Epithelial cell of proximal tubule (primary cell): ENCODE measurements at regions not wholly inside any gene's neighbourhood (a gene's known extent, or its start where the extent isn't known, plus 50 kb on each side); places are given as distances from the start of the nearest gene placed in this dataset.

ENCODE experiments used
- DNase-seq: peaks from one replicate; pipeline ENCODE4 v3.0.0-alpha.2; 2011; ENCODE audit warnings: low read depth
- H3K4me3 ChIP-seq: 2 replicates; pipeline ENCODE4 v1.5.1; 2011; ENCODE audit warnings: low read depth, mild to moderate bottlenecking, low read length
- TF ChIP-seq, protein P1 (sequence below): conservative IDR thresholded peaks from 2 replicates; pipeline ENCODE4 v1.5.1; 2012; ENCODE audit warnings: low read depth, mild to moderate bottlenecking, low read length

DNA sequence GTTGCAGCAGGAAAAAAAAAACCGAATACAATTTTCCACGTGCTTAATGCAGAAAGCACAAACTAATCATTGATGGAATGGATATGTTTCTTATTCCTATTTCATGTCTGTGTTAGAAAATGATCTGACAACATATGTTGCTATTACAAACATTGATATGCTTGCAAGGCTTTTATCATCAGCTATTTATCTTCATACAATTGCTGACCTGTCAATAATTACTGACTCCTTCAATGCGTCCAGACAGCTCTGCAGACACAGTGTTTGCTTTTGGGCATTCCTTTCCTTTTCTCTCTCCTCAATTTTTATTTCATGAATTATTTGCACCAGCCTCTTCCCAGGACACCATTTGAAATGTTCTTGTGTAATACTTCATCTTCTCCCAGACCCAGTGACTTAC lies 246.2 kb downstream of the SEC23IP start:
- no peak overlapping the region for H3K4me3 ChIP-seq
- no peak for DNase-seq

DNA sequence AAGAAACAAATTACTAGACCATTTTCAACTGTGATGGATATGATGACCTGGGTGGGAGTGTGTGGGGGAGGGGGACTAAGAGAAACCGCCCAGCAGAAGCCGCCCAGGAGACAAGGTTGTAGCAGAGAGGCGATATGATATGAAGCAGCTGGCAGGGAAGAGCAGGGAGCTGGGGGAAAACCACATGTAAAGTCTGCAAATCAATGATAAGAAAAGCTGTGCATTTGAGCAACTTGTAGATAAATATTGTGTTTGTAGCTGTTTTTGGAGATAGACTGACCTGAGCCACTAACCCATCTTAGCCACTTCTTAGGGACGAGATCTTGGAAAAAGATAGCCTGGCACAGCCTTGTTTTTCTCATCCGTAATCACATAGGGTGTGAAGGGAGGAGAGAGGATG lies 252.6 kb downstream of the SEC23IP start:
- no peak for DNase-seq
- TF ChIP-seq, protein P1, sequence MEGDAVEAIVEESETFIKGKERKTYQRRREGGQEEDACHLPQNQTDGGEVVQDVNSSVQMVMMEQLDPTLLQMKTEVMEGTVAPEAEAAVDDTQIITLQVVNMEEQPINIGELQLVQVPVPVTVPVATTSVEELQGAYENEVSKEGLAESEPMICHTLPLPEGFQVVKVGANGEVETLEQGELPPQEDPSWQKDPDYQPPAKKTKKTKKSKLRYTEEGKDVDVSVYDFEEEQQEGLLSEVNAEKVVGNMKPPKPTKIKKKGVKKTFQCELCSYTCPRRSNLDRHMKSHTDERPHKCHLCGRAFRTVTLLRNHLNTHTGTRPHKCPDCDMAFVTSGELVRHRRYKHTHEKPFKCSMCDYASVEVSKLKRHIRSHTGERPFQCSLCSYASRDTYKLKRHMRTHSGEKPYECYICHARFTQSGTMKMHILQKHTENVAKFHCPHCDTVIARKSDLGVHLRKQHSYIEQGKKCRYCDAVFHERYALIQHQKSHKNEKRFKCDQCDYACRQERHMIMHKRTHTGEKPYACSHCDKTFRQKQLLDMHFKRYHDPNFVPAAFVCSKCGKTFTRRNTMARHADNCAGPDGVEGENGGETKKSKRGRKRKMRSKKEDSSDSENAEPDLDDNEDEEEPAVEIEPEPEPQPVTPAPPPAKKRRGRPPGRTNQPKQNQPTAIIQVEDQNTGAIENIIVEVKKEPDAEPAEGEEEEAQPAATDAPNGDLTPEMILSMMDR, result no peak
- H3K4me3 ChIP-seq, result no peak overlapping the region

More for the DNA sequence above, 246.2 kb downstream of the SEC23IP start:
- TF ChIP-seq, protein P1, result no peak

DNA sequence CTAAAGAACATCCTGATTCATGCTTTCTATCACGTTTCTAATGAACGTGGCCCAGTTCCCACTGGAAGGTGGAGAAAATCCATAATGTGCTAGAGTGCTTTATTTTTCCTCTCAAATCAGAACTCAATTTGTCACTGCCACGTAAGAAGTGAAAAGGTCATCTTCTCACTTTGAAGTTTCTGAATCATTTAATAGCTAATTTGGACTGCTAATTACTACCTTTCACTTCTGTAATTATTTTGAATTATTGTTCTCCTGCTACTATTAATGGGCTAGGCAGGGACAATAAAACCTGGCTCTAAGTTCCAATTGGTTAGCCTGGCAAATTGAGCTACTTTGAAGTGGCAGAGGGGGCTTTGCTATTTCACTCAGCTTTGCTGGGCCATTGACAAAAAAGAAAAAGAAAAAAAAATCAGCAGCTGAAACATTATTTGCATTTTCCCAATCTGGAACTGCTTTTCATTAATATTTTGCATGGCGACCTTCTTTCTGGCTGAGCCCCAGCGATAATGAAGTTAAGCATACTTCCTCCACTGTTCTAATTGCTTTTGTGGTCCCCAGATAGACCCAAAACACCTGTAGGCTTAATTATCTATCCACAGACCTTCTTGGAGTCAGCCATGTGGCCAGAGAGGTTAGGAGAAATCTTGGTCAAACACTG lies 264.2 kb downstream of the SEC23IP start:
- no peak for DNase-seq
- TF ChIP-seq, protein P1, result no peak
- H3K4me3 ChIP-seq, result no peak overlapping the region

DNA sequence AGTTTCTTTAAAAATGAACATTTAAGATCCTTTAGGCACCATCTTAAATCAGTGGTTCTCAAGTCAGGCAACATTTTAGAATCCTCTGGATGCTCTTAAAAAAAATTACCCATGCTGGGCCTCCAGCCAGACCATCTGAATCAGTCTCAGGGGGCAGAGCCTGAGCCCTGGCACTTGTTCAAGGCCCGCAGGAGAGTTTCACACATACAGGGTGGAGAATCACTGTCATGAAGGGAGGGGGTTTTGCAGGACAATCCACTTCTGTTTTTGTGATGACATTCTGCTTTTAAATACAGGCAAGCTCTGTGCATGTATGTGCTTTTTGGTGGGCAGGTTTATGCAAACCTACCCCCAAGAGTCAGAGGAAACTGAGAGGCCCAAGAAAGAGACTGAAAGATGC lies 268.6 kb downstream of the SEC23IP start:
- no peak overlapping the region for H3K4me3 ChIP-seq
- no peak for DNase-seq
- TF ChIP-seq, protein P1, result no peak

DNA sequence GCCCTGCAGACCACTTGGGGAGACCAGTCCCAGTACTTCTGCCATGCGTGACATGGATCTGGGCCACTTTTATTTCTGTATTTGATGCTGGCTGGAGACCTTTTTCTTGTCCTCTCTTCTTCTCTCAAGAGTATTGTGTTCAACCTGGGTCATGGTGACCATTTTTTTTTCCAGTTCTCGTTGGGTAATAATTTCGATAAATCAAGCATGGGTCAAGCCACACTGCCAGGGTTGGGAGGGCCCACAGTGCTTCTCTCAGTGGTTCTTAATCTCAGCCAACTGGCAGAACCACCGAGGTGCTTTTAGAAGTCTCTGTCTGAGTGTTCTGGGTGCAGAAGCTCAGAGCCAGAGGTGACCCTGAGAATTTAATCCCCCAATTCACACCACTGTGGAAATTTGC lies 269.9 kb downstream of the SEC23IP start:
- no peak for DNase-seq
- TF ChIP-seq, protein P1, result no peak
- H3K4me3 ChIP-seq, result no peak overlapping the region

DNA sequence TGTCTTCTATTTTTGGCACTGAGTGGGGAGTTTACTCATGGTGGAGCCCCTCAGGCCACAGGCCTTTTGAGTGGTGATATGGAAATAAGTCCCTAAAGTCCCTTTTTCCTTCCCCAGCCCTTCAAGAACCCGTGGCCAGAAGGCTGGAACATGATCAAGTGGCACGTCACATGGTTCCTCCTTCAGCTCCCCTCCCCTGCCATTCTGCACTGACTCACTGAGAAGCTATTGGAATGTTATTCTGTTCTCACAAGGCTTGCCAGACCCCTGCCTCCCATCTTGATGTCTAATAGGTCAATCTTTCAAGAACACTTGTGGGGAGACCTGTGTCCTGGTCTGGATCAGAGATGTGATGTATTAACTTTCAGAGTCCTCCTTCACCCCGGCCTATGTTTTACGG lies 279.8 kb downstream of the SEC23IP start:
- DNase-seq, result peak; percentile 19
- H3K4me3 ChIP-seq, result no peak overlapping the region
- TF ChIP-seq, protein P1, result no peak

DNA sequence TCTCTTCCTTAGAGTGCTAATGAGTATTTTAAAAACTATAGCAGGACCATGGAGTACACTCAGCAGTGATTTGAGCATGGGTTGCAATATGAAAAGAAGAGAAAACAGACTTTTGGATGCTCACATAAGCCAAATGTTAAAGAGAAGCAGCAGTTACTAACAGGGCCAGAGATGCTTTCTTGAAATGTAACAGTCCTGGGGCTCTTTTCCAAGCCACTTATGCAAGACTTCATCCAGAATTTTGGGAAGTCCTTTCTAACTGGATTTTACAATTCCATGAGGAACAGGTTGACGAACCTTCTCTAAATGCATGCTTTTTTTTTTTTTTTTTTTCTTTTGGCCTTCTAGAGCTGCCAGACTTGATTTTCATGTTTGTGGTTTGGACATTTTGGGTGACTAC lies 282.0 kb downstream of the SEC23IP start:
- H3K4me3 ChIP-seq, result no peak overlapping the region
- TF ChIP-seq, protein P1, result no peak
- DNase-seq, result no peak
